Fibroblast of gingiva (primary cell): ENCODE measurements at regions not wholly inside any gene's neighbourhood (a gene's known extent, or its start where the extent isn't known, plus 50 kb on each side); places are given as distances from the start of the nearest gene placed in this dataset.
"Not testable (repeated sequence)": the region's sequence is repeated elsewhere in the genome, so short reads cannot be mapped to it uniquely, and the experiment has no call there.

ENCODE experiments used
- DNase-seq: peaks from one replicate; pipeline ENCODE4 v3.0.0-alpha.2; 2011; ENCODE audit warnings: low read depth

- DNase-seq: no peak
These were observed 113.3 kb upstream of the SHISA3 start for GRCh38 chr4:42284030-42284429.

- DNase-seq: not testable (repeated sequence)
These were observed 108.4 kb upstream of the SHISA3 start for GRCh38 chr4:42288876-42289275.

- DNase-seq: not testable (repeated sequence)
These were observed 105.1 kb upstream of the SHISA3 start for GRCh38 chr4:42292192-42292591.

GRCh38 chr4:42293967-42294813, 103.1 kb upstream of the SHISA3 start:
- no peak for DNase-seq

GRCh38 chr4:42296196-42296595, 101.1 kb upstream of the SHISA3 start:
- no peak for DNase-seq

- no peak for DNase-seq
These were observed 94.9 kb upstream of the SHISA3 start for GRCh38 chr4:42302348-42302747.

GRCh38 chr4:42306221-42307109, 90.8 kb upstream of the SHISA3 start:
- no peak for DNase-seq

GRCh38 chr4:42308247-42308646, 89.0 kb upstream of the SHISA3 start:
- no peak for DNase-seq

- no peak for DNase-seq
These were observed 87.7 kb upstream of the SHISA3 start for GRCh38 chr4:42309361-42310260.

GRCh38 chr4:42310358-42310757, 86.9 kb upstream of the SHISA3 start:
- DNase-seq: no peak

- no peak for DNase-seq
These were observed 86.5 kb upstream of the SHISA3 start for GRCh38 chr4:42310806-42311205.

GRCh38 chr4:42311591-42311990, 85.7 kb upstream of the SHISA3 start:
- DNase-seq: no peak

GRCh38 chr4:42313420-42313819, 83.9 kb upstream of the SHISA3 start:
- not testable (repeated sequence) for DNase-seq

GRCh38 chr4:42313872-42314271, 83.4 kb upstream of the SHISA3 start:
- DNase-seq: no peak

GRCh38 chr4:42315231-42315630, 82.1 kb upstream of the SHISA3 start:
- no peak for DNase-seq

- DNase-seq: no peak
These were observed 76.4 kb upstream of the SHISA3 start for GRCh38 chr4:42320822-42321388.

GRCh38 chr4:42326040-42326439, 71.2 kb upstream of the SHISA3 start:
- no peak for DNase-seq

- no peak for DNase-seq
These were observed 70.8 kb upstream of the SHISA3 start for GRCh38 chr4:42326524-42326923.

GRCh38 chr4:42327323-42327722, 70.0 kb upstream of the SHISA3 start:
- no peak for DNase-seq

- no peak for DNase-seq
These were observed 68.3 kb upstream of the SHISA3 start for GRCh38 chr4:42328978-42329377.

GRCh38 chr4:42329421-42329820, 67.9 kb upstream of the SHISA3 start:
- DNase-seq: no peak
